IMR-90 (cell line): ENCODE measurements at regions not wholly inside any gene's neighbourhood (a gene's known extent, or its start where the extent isn't known, plus 50 kb on each side); places are given as distances from the start of the nearest gene placed in this dataset.

ENCODE experiments used
- ATAC-seq: fragments of 200-7000 bp; cut with Tn5 transposase; 2 replicates; pipeline ENCODE4 v1.9.1; 2020; ENCODE audit warnings: low read depth, mild to moderate bottlenecking, moderate library complexity
- BruUV-seq: library from RNA; stranded (reverse); fragments of 400-500 nt; replicated peaks from 2 replicates; lab custom pipeline; 2021; lab: Mats Ljungman, UMichigan
- CTCF ChIA-PET: fragments of 300-600 bp; formaldehyde crosslinking; extraction: SDS; loops from one replicate; lab custom pipeline; 2021; ENCODE audit warnings: antibody characterized with exemption; lab: Yijun Ruan, JAX
- POLR2A ChIA-PET: fragments of 300-600 bp; sonication (Branson Sonifier 250); formaldehyde crosslinking; loops from one replicate; lab custom pipeline; 2022; ENCODE audit warnings: antibody characterized with exemption; ENCODE audit not compliant: unreplicated experiment; lab: Charles Lee
- DNase-seq: peaks from one replicate; pipeline ENCODE4 v3.0.0; 2013
- H2AFZ ChIP-seq: replicated peaks from 2 replicates; pipeline ENCODE3; 2013; ENCODE audit warnings: low read length, mild to moderate bottlenecking; ENCODE audit not compliant: poor library complexity
- H2AK5ac ChIP-seq: 2 replicates; pipeline ENCODE4 v1.6.1; 2013; ENCODE audit warnings: low read depth, low read length, inconsistent platforms
- H2AK9ac ChIP-seq: replicated peaks from 2 replicates; pipeline ENCODE3; 2013; ENCODE audit warnings: mild to moderate bottlenecking, low read depth, low read length, moderate library complexity; ENCODE audit not compliant: poor library complexity
- H2BK120ac ChIP-seq: 2 replicates; pipeline ENCODE4 v1.6.1; 2013; ENCODE audit warnings: low read depth, low read length, inconsistent platforms
- H2BK15ac ChIP-seq: 3 replicates; pipeline ENCODE4 v1.6.1; 2013; ENCODE audit warnings: low read depth, low read length, inconsistent platforms
- H2BK20ac ChIP-seq: 2 replicates; pipeline ENCODE4 v1.6.1; 2013; ENCODE audit warnings: low read depth, mild to moderate bottlenecking, inconsistent platforms, low read length, moderate library complexity
- H2BK5ac ChIP-seq: 2 replicates; pipeline ENCODE4 v1.6.1; 2013; ENCODE audit warnings: mild to moderate bottlenecking, low read depth, low read length, inconsistent platforms; ENCODE audit not compliant: poor library complexity, severe bottlenecking
- H3K14ac ChIP-seq: replicated peaks from 2 replicates; pipeline ENCODE4 v1.6.1; 2013; ENCODE audit warnings: low read depth, low read length, inconsistent platforms
- H3K18ac ChIP-seq: 2 replicates; pipeline ENCODE4 v1.6.1; 2013; ENCODE audit warnings: low read depth, low read length, control low read depth
- H3K23ac ChIP-seq: 2 replicates; pipeline ENCODE4 v1.6.1; 2013; ENCODE audit warnings: low read depth, low read length, inconsistent platforms
- H3K27ac ChIP-seq: 2 replicates; pipeline ENCODE4 v1.5.1; 2013; ENCODE audit warnings: mild to moderate bottlenecking, control low read depth, low read length; ENCODE audit not compliant: insufficient read depth
- H3K27me3 ChIP-seq: 2 replicates; pipeline ENCODE4 v1.6.1; 2013; ENCODE audit warnings: low read length; ENCODE audit not compliant: control insufficient read depth, insufficient read depth
- H3K36me3 ChIP-seq: 2 replicates; pipeline ENCODE4 v1.6.1; 2013; ENCODE audit warnings: low read length, mixed read lengths; ENCODE audit not compliant: control insufficient read depth, insufficient read depth
- H3K4ac ChIP-seq: 2 replicates; pipeline ENCODE4 v1.6.1; 2013; ENCODE audit warnings: low read depth, low read length, inconsistent platforms
- H3K4me1 ChIP-seq: 2 replicates; pipeline ENCODE4 v1.6.1; 2013; ENCODE audit warnings: low read length, mixed read lengths; ENCODE audit not compliant: control insufficient read depth, insufficient read depth
- H3K4me2 ChIP-seq: 2 replicates; pipeline ENCODE4 v1.6.1; 2013; ENCODE audit warnings: low read depth, mild to moderate bottlenecking, control low read depth, low read length, moderate library complexity
- H3K4me3 ChIP-seq: 2 replicates; pipeline ENCODE4 v1.5.1; 2013; ENCODE audit warnings: low read depth, mild to moderate bottlenecking, control low read depth, low read length, moderate library complexity; ENCODE audit not compliant: insufficient read depth
- H3K56ac ChIP-seq: 2 replicates; pipeline ENCODE4 v1.6.1; 2013; ENCODE audit warnings: low read length, inconsistent platforms; ENCODE audit not compliant: insufficient read depth; ENCODE audit errors: extremely low read depth
- H3K79me1 ChIP-seq, 2 experiments: 2 replicates each; pipeline ENCODE4 v1.6.1; 2013; ENCODE audit warnings: low read length in 2 of 2, inconsistent platforms in 1 of 2, low read depth in 1 of 2
- H3K9ac ChIP-seq: 2 replicates; pipeline ENCODE4 v1.6.1; 2013; ENCODE audit warnings: low read depth, low read length, control low read depth
- H3K9me1 ChIP-seq: 2 replicates; pipeline ENCODE4 v1.6.1; 2013; ENCODE audit warnings: low read length, inconsistent platforms; ENCODE audit not compliant: insufficient read depth
- H3K9me3 ChIP-seq: 2 replicates; pipeline ENCODE4 v1.6.1; 2013; ENCODE audit warnings: low read length; ENCODE audit not compliant: control insufficient read depth, insufficient read depth
- H4K20me1 ChIP-seq: 2 replicates; pipeline ENCODE4 v1.6.1; 2013; ENCODE audit warnings: low read length, inconsistent platforms; ENCODE audit not compliant: insufficient read depth
- H4K5ac ChIP-seq: 2 replicates; pipeline ENCODE4 v1.6.1; 2013; ENCODE audit warnings: mild to moderate bottlenecking, low read depth, low read length, control low read depth
- H4K8ac ChIP-seq, 2 experiments: 2 replicates each; pipeline ENCODE4 v1.6.1; 2013; ENCODE audit warnings: low read depth in 2 of 2, low read length in 2 of 2, control low read depth in 1 of 2, inconsistent platforms in 1 of 2
- H4K91ac ChIP-seq: 2 replicates; pipeline ENCODE4 v1.6.1; 2013; ENCODE audit warnings: low read depth, low read length, inconsistent platforms; ENCODE audit not compliant: insufficient read depth
- BHLHE40 ChIP-seq: fragments of 150-350 bp; IDR thresholded peaks from 2 replicates; pipeline ENCODE4 v1.6.1; 2016; ENCODE audit warnings: mild to moderate bottlenecking, low read depth, low read length
- MAFK ChIP-seq: IDR thresholded peaks from 2 replicates; pipeline ENCODE4 v1.6.1; 2012; ENCODE audit warnings: low read depth, low read length, improper control_type of control experiment
- WGBS, 2 experiments: methylation state at CpG; one replicate each; pipeline versions ENCODE4 v1.1.5 to v1.1.7; 2013; ENCODE audit warnings: missing lambda C conversion rate in 2 of 2; ENCODE audit not compliant: insufficient read length in 1 of 2; ENCODE audit errors: extremely low coverage in 2 of 2; 5-methylcytosine and 5-hydroxymethylcytosine counted together
- dilution Hi-C: fragments of 300-500 bp; cut with HindIII; formaldehyde crosslinking; loops from one replicate; pipeline ENCODE4 v1.14.3; 2018; ENCODE audit warnings: low sequenced_read_pairs; ENCODE audit not compliant: unreplicated experiment
- in situ Hi-C: fragments of 300-500 bp; cut with MboI; formaldehyde crosslinking; loops from 3 replicates; pipeline ENCODE4 v1.14.3; 2019; ENCODE audit warnings: low sequenced_read_pairs, inconsistent platforms, mixed read lengths
- intact Hi-C: fragments of 100-400 bp; cut with micrococcal nuclease; formaldehyde crosslinking; loops from 2 replicates; pipeline ENCODE4 v1.10.0; 2022

GRCh38 chrX:81615979-81616378, 414.1 kb downstream of the SH3BGRL start:
- H2AFZ ChIP-seq: no peak overlapping the region
- no peaks in the 10 kb centered on the region for H4K20me1 ChIP-seq
- BruUV-seq: no TSS peak
- H3K27me3 ChIP-seq: no peaks in the 10 kb centered on the region
- no peak overlapping the region for H2BK5ac ChIP-seq
- no peak overlapping the region for H2BK120ac ChIP-seq
- ChIA-PET POLR2A (no interaction called here), CTCF (no interaction called here)
- DNase-seq: no peak
- intact Hi-C loops: no loop called here
- no peak overlapping the region for H3K4me3 ChIP-seq
- H3K36me3 ChIP-seq: no peaks in the 10 kb centered on the region
- H3K9me3 ChIP-seq: no peaks in the 10 kb centered on the region
- H4K8ac ChIP-seq: no peak overlapping the region
- no peak overlapping the region for H4K91ac ChIP-seq
- no peak overlapping the region for H3K23ac ChIP-seq
- H3K14ac ChIP-seq: no peak overlapping the region
- H3K9me1 ChIP-seq: no peaks in the 10 kb centered on the region
- dilution Hi-C loops: no loop called here
- no peak overlapping the region for H2AK5ac ChIP-seq
- H3K4me2 ChIP-seq: no peak overlapping the region
- no peaks in the 10 kb centered on the region for H3K4me1 ChIP-seq
- no peak overlapping the region for H3K9ac ChIP-seq
- TF ChIP-seq BHLHE40: no peak
- peak; percentile 87 for TF ChIP-seq MAFK
- no peak overlapping the region for H2BK20ac ChIP-seq
- no peak overlapping the region for H2AK9ac ChIP-seq
- H3K4ac ChIP-seq: no peak overlapping the region
- no peak for ATAC-seq
- no peak overlapping the region for H3K56ac ChIP-seq
- WGBS, 2 experiments: no CpG with 5 or more reads among the region's 2 CpGs
- in situ Hi-C loops: no loop called here
- no peak overlapping the region for H3K27ac ChIP-seq
- no peak overlapping the region for H4K5ac ChIP-seq
- no peaks in the 10 kb centered on the region for H3K79me1 ChIP-seq
- H2BK15ac ChIP-seq: no peak overlapping the region
- no peak overlapping the region for H3K18ac ChIP-seq
